Gastrocnemius medialis (tissue), 4 donors: ENCODE measurements at regions not wholly inside any gene's neighbourhood (a gene's known extent, or its start where the extent isn't known, plus 50 kb on each side); places are given as distances from the start of the nearest gene placed in this dataset.

Experiments
- POLR2A ChIP-seq, 2 donors: fragments of 450-650 bp; IDR thresholded peaks; one replicate each; pipeline ENCODE4 v1.6.1; 2017; ENCODE audit warnings: antibody characterized with exemption in 2 of 2, mild to moderate bottlenecking in 2 of 2, moderate library complexity in 2 of 2
- TF ChIP-seq, protein P1 (sequence below), 5 experiments: fragments of 450-650 bp in 3 of 5; fragments of 200-600 bp in 2 of 5; sonication (generic) in 2 of 5; IDR thresholded peaks in 4 of 5; conservative IDR thresholded peaks in 1 of 5; 1 replicate in 4 of 5; 2 replicates in 1 of 5; pipeline ENCODE4 v1.5.1; 2016 to 2019; ENCODE audit warnings: antibody characterized with exemption in 5 of 5, mild to moderate bottlenecking in 3 of 5, moderate library complexity in 3 of 5

DNA sequence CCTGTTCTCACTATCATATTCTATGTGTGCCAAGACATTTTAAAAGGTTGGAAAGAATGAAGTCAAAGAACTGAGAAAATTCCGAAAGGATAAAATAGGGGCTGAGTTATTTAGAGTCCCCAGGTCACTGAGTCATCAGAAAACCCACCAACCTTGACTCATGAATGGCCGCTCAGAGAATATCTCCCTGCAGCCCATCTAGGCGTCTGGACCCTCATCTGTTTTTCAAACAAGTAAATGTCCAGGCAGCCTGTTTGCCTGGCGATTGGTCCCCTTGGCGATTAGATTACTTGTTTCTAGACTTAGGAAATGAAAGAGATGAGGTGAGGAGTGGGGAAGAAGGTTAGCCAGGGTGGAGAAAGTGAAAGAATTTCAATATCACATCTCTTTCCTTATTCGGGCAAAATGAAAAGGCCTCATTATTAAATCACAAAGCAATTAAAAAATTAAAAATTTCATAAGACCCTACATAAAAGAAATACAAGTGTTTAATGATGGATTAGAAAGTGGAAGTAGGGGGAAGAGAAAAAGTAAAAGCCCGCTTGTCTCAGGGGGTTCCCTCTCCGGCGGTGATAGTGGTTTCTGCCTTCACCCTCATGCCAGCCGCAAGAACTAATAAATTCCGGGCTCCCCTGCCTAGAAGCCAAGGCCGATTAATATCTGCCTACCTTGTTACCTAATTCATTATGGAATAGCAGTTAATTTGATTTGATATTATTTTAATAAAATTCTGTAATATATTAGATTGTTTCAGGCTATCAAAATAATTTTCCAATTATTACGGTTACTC is 415.9 kb downstream of the BCL11B start:
- TF ChIP-seq, protein P1, sequence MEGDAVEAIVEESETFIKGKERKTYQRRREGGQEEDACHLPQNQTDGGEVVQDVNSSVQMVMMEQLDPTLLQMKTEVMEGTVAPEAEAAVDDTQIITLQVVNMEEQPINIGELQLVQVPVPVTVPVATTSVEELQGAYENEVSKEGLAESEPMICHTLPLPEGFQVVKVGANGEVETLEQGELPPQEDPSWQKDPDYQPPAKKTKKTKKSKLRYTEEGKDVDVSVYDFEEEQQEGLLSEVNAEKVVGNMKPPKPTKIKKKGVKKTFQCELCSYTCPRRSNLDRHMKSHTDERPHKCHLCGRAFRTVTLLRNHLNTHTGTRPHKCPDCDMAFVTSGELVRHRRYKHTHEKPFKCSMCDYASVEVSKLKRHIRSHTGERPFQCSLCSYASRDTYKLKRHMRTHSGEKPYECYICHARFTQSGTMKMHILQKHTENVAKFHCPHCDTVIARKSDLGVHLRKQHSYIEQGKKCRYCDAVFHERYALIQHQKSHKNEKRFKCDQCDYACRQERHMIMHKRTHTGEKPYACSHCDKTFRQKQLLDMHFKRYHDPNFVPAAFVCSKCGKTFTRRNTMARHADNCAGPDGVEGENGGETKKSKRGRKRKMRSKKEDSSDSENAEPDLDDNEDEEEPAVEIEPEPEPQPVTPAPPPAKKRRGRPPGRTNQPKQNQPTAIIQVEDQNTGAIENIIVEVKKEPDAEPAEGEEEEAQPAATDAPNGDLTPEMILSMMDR (IDR thresholded peaks at IDR 0.05 in 4 of 5, conservative IDR thresholded peaks at IDR 0.05 in 1 of 5), result no peak
- no peak for TF ChIP-seq POLR2A (IDR thresholded peaks at IDR 0.05)
